ENCODE measurements at regions not wholly inside any gene's neighbourhood (a gene's known extent, or its start where the extent isn't known, plus 50 kb on each side); places are given as distances from the start of the nearest gene placed in this dataset.

DNA sequence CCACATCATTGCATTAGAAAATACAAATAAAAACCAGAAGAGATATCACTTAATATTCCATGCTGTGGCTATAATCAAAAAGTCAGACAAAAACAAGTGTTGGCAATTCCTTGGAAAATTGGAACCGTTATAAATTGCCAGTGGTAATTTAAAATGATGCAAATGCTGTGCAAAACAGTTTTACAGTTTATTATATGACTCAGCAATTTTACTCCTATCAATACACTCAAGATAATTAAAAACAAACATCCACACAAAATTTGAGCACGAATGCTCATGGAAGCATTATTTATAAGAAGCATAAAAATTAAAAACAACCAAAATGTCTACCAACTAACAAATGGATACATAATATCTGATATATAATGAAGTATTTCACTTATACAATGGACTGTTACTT, 728.8 kb downstream of the CBLN2 start:
- H3K9me3 ChIP-seq, result no peaks in the 10 kb centered on the region
- no peaks in the 10 kb centered on the region for H3K27me3 ChIP-seq
- no peaks in the 10 kb centered on the region for H3K36me3 ChIP-seq
- DNase-seq, result no peak
- no peak overlapping the region for H3K4me3 ChIP-seq

GRCh38 chr18:71809711-71810110, 734.4 kb downstream of the CBLN2 start:
- no peak for DNase-seq
- H3K27me3 ChIP-seq, result no peaks in the 10 kb centered on the region
- H3K4me3 ChIP-seq, result no peak overlapping the region
- H3K36me3 ChIP-seq, result no peaks in the 10 kb centered on the region
- no peaks in the 10 kb centered on the region for H3K9me3 ChIP-seq

- H3K36me3 ChIP-seq, result no peaks in the 10 kb centered on the region
- no peak overlapping the region for H3K4me3 ChIP-seq
- DNase-seq, result no peak
- no peaks in the 10 kb centered on the region for H3K9me3 ChIP-seq
- H3K27me3 ChIP-seq, result no peaks in the 10 kb centered on the region
Observed at GRCh38 chr18:71808616-71809015, 735.5 kb downstream of the CBLN2 start.

GRCh38 chr18:71807586-71807985, 736.6 kb downstream of the CBLN2 start:
- Histone ChIP-seq H3K4me3 (no peak overlapping the region), H3K36me3 (no peaks in the 10 kb centered on the region), H3K27me3 (no peaks in the 10 kb centered on the region), H3K9me3 (no peaks in the 10 kb centered on the region)
- no peak for DNase-seq

DNA sequence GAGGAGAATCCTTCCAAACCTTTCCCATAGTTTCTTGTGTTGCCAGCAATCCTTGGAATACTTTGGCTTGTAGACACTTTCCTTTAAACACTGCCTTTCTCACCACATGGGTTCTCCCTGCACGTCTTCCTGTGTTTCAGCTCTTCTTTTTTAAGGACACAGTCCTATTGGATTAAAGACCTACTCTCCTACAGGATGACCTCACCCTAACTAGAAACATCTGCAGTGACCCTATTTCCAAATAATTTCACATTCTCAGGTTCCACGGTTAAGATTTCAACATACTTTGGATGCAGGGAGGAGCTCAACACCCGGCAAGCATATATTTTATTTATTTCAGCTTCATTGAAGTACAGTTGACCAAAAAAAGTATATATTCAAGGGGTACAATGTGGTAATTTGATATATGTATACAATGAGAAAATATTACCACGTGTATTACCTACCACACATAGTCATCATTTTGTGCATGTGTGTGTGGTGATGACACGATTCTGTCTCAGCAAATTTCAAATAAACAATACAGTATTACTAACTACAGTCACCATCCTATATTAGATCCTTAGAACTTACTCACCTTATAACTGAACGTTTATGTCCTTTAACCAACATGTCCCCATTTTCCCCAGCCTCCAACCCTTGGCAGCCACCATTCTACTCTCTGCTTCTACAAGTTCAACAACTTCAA, 745.0 kb downstream of the CBLN2 start:
- peak; percentile 38 for DNase-seq
- peaks cover 2% of the 10 kb centered on the region; the same call in 1 of the 2 replicates for H3K9me3 ChIP-seq
- no peaks in the 10 kb centered on the region for H3K27me3 ChIP-seq
- H3K4me3 ChIP-seq, result no peak overlapping the region
- no peaks in the 10 kb centered on the region for H3K36me3 ChIP-seq

- DNase-seq, result no peak
- H3K36me3 ChIP-seq, result no peaks in the 10 kb centered on the region
- H3K9me3 ChIP-seq, result peaks cover 2% of the 10 kb centered on the region; the same call in 1 of the 2 replicates
- H3K4me3 ChIP-seq, result no peak overlapping the region
- no peaks in the 10 kb centered on the region for H3K27me3 ChIP-seq
Observed at GRCh38 chr18:71797554-71797953, 746.6 kb downstream of the CBLN2 start.

DNA sequence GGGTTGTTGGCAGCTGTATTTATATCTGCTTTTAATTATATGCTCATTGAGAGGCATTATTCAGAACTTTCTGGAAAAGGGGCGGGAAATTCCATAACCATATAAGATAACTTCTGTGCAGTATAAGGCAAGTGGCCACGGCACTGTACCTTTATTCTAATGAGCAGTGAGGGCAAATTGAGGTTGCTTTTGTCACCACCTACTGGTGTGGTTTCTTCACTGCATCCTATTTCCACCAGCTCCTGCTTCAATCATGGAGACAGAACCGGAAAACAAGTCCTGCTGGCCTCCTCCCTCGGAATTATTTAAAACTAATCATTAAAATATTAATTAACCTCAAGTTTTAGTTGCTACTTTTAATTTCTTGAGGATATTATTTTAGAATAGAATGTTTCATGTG, 759.4 kb downstream of the CBLN2 start:
- no peak for DNase-seq
- Histone ChIP-seq H3K9me3 (no peaks in the 10 kb centered on the region), H3K4me3 (no peak overlapping the region), H3K36me3 (no peaks in the 10 kb centered on the region), H3K27me3 (no peaks in the 10 kb centered on the region)

- no peaks in the 10 kb centered on the region for H3K36me3 ChIP-seq
- no peaks in the 10 kb centered on the region for H3K27me3 ChIP-seq
- DNase-seq, result no peak
- no peaks in the 10 kb centered on the region for H3K9me3 ChIP-seq
- no peak overlapping the region for H3K4me3 ChIP-seq
Observed at GRCh38 chr18:71760541-71760940, 783.6 kb downstream of the CBLN2 start.

DNA sequence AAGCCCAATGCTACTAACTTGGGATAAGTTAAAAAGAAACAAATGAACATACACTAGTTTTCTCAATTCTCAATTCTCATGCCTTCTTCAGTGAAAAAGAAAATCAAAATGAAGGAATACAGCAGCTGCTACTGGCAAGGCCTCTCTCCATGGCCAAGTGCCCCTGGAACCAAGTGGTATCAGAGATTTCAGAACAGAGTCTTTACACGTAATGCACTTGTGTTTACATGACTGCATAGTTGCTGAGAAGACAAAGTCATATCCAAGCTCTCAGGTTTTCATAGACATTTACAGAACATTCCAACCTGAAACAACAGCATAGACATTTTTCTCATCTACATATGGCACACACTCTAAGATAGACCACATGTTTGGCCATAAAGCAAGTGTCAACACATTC, 789.9 kb downstream of the CBLN2 start:
- H3K27me3 ChIP-seq, result no peaks in the 10 kb centered on the region
- no peak for DNase-seq
- no peaks in the 10 kb centered on the region for H3K36me3 ChIP-seq
- no peaks in the 10 kb centered on the region for H3K9me3 ChIP-seq
- no peak overlapping the region for H3K4me3 ChIP-seq

DNA sequence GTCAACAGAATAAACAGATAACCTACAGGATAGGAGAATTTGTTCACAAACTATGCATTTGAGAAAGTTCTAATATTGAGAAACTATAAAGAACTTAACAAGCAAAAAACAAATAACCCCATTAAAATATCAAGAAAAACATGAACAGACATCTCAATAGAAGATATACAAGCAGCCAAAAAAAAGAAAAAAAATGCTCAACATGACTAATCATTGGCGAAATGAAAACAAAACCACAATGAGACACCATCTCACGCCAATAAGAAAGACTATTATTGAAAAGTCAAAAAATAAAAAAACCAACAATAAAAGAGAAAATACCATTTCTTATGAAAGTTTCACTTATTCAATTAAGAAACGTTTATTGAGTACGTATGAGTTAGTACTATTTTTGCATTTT, 800.5 kb downstream of the CBLN2 start:
- no peaks in the 10 kb centered on the region for H3K27me3 ChIP-seq
- DNase-seq, result no peak

GRCh38 chr18:71729611-71730010, 814.5 kb downstream of the CBLN2 start:
- Histone ChIP-seq H3K36me3 (no peaks in the 10 kb centered on the region), H3K4me3 (no peak overlapping the region), H3K27me3 (no peaks in the 10 kb centered on the region), H3K9me3 (no peaks in the 10 kb centered on the region)
- no peak for DNase-seq

More for the DNA sequence above, 800.5 kb downstream of the CBLN2 start:
- Histone ChIP-seq H3K4me3 (no peak overlapping the region), H3K9me3 (no peaks in the 10 kb centered on the region; the same call in 1 of the 2 replicates), H3K36me3 (no peaks in the 10 kb centered on the region)

GRCh38 chr18:71727909-71728308, 816.2 kb downstream of the CBLN2 start:
- Histone ChIP-seq H3K27me3 (no peaks in the 10 kb centered on the region), H3K9me3 (no peaks in the 10 kb centered on the region), H3K36me3 (no peaks in the 10 kb centered on the region), H3K4me3 (no peak overlapping the region)
- no peak for DNase-seq

DNA sequence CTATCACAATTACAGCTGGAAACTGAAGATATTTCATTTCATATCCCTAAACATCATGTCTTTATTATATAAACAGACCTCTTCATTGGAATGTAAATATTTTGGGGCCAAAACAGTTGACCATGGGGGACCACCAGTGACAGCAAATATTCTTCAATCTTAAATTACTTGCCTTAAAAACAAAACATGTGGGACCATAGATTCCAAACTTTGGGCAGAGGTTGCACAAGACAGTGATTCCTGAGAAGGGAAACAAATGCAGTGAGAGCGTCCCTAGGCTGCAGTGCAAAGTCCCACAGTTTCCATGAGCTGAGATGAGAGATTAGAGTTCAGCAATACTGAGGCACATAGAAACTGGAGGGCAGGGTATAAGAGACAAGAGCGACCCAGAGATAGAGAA, 818.9 kb downstream of the CBLN2 start:
- no peaks in the 10 kb centered on the region for H3K9me3 ChIP-seq
- no peaks in the 10 kb centered on the region for H3K36me3 ChIP-seq
- H3K27me3 ChIP-seq, result no peaks in the 10 kb centered on the region
- no peak for DNase-seq
- no peak overlapping the region for H3K4me3 ChIP-seq

DNA sequence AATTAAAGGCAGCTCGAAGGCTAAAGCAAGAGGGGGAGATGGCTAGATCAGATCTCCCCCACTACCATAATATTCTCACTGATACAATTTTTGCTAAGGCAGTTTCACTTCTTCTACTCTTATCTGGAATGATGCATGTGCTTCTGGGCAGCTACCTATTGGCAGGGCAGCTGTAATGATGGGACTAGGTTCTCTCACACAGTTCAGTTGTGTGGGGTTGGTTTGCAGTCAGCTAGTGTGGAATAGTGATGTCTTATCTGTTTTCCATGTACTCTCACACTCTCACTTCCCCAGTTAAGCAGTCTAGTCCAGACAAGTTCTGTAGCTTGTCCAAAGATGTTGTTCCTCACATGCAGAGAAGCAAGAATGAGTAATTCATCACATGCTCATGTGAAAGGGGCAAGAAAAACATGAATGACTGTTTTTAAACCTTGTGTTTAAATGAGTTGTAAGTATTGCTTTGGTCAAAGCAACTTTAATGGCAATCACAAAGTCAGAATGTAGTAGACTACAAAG, 836.1 kb downstream of the CBLN2 start:
- H3K9me3 ChIP-seq, result no peaks in the 10 kb centered on the region
- H3K36me3 ChIP-seq, result no peaks in the 10 kb centered on the region
- H3K27me3 ChIP-seq, result no peaks in the 10 kb centered on the region
- no peak for DNase-seq
- no peak overlapping the region for H3K4me3 ChIP-seq

DNA sequence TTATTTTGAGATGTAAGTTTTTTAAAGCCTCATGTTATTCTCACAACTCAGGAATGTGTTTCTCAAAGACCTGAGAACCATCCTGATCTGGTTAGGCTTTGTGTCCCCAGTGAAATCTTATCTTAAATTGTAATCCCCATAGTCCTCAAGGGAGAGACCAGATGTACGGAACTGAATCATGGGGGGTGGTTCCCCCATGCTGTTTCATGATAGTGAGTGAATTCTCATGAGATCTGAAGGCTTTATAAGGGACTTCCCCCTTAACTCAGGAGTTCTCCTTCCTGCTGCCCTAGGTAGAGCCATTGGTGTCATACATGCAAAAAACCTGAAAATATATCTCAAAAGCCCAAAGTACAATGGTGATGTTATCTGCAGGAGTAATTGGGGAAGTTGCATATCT, 836.7 kb downstream of the CBLN2 start:
- DNase-seq, result no peak
- no peaks in the 10 kb centered on the region for H3K9me3 ChIP-seq
- H3K4me3 ChIP-seq, result no peak overlapping the region
- no peaks in the 10 kb centered on the region for H3K36me3 ChIP-seq
- H3K27me3 ChIP-seq, result no peaks in the 10 kb centered on the region

- H3K4me3 ChIP-seq, result no peak overlapping the region
- H3K36me3 ChIP-seq, result no peaks in the 10 kb centered on the region
- H3K27me3 ChIP-seq, result no peaks in the 10 kb centered on the region
- no peak for DNase-seq
- no peaks in the 10 kb centered on the region for H3K9me3 ChIP-seq
Observed at GRCh38 chr18:71689416-71690160, 854.6 kb downstream of the CBLN2 start.

- no peak for DNase-seq
- no peak overlapping the region for H3K4me3 ChIP-seq
Observed at GRCh38 chr18:71682591-71682990, 861.6 kb downstream of the CBLN2 start.

GRCh38 chr18:71678144-71678543, 866.0 kb downstream of the CBLN2 start:
- H3K4me3 ChIP-seq, result no peak overlapping the region
- H3K9me3 ChIP-seq, result no peaks in the 10 kb centered on the region
- H3K36me3 ChIP-seq, result no peaks in the 10 kb centered on the region
- no peaks in the 10 kb centered on the region for H3K27me3 ChIP-seq
- no peak for DNase-seq

More at GRCh38 chr18:71682591-71682990, 861.6 kb downstream of the CBLN2 start:
- H3K9me3 ChIP-seq, result 0 out of 2 replicates have a peak, but pooled peaks cover 2% of the 10 kb centered on the region
- no peaks in the 10 kb centered on the region for H3K36me3 ChIP-seq
- no peaks in the 10 kb centered on the region for H3K27me3 ChIP-seq

Measured in MG63 (cell line).